ENCODE measurements at regions not wholly inside any gene's neighbourhood (a gene's known extent, or its start where the extent isn't known, plus 50 kb on each side); places are given as distances from the start of the nearest gene placed in this dataset.

DNA sequence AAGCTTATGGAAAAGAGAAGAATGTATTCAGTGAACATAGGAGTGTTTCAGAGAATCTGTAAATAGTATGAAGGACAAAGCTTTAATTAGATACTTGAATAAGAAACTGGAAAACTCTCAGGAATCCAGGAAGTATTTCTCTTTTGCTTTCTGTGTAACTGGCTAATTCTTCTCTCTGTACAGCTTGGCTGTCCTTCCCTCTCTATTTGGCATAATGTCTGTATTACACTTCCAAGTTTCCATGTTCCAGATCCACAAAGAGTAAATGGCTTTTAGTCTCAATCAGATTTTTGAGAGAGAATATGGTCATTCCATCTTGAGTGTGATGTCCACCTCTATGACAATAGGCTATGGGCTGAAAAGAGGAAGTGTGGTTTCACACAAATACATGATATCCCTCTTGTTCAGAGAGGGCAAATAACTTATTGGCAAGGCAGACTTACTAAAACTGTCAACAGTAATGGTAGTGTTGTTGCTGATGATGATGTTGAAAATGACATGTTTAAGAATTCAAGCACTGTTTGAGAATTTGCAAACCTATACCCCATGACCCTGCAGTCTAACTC, 129.2 kb upstream of the ERBB4 start:
- TF ChIP-seq, protein P1, sequence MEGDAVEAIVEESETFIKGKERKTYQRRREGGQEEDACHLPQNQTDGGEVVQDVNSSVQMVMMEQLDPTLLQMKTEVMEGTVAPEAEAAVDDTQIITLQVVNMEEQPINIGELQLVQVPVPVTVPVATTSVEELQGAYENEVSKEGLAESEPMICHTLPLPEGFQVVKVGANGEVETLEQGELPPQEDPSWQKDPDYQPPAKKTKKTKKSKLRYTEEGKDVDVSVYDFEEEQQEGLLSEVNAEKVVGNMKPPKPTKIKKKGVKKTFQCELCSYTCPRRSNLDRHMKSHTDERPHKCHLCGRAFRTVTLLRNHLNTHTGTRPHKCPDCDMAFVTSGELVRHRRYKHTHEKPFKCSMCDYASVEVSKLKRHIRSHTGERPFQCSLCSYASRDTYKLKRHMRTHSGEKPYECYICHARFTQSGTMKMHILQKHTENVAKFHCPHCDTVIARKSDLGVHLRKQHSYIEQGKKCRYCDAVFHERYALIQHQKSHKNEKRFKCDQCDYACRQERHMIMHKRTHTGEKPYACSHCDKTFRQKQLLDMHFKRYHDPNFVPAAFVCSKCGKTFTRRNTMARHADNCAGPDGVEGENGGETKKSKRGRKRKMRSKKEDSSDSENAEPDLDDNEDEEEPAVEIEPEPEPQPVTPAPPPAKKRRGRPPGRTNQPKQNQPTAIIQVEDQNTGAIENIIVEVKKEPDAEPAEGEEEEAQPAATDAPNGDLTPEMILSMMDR (IDR thresholded peaks at IDR 0.05) = no peak
- TF ChIP-seq POLR2AphosphoS5 (IDR thresholded peaks at IDR 0.05) (no peak), POLR2A (IDR thresholded peaks at IDR 0.05) (no peak)

All from prostate gland (tissue), 2 donors.